SK-N-MC (cell line): ENCODE measurements at regions not wholly inside any gene's neighbourhood (a gene's known extent, or its start where the extent isn't known, plus 50 kb on each side); places are given as distances from the start of the nearest gene placed in this dataset.
"Not testable (repeated sequence)": the region's sequence is repeated elsewhere in the genome, so short reads cannot be mapped to it uniquely, and the experiment has no call there.

Experiments
- EZH2 ChIP-seq: fragments of 200-600 bp; sonication (generic); IDR thresholded peaks from one replicate; pipeline ENCODE4 v1.6.1; 2017; ENCODE audit warnings: antibody characterized with exemption
- FOXP2 ChIP-seq: optimal IDR thresholded peaks from 2 replicates; pipeline ENCODE3; 2011; ENCODE audit warnings: mild to moderate bottlenecking, moderate library complexity; ENCODE audit not compliant: insufficient read depth; ENCODE audit errors: extremely low read length, control extremely low read depth
- POLR2AphosphoS5 ChIP-seq: IDR thresholded peaks from 2 replicates; pipeline ENCODE4 v1.6.1; 2012; ENCODE audit warnings: mild to moderate bottlenecking, low read depth, low read length, borderline replicate concordance

DNA sequence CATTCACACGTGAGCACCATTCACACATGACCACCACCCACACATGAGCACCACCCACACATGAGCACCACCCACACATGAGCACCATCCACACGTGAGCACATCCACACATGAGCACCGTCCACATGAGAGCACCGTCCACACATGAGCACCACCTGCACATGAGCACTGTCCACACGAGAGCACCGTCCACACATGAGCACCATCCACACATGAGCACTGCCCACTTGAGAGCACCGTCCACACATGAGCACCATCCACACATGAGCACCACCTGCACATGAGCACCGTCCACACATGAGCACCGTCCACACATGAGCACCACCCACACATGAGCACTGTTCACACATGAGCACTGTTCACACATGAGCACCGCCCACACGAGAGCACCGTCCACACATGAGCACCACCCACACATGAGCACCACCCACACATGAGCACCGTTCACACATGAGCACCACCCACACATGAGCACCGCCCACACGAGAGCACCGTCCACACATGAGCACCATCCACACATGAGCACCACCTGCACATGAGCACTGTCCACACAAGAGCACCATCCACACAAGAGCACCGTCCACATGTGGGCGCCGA lies 471.3 kb upstream of the SALL3 start:
- not testable (repeated sequence) for TF ChIP-seq POLR2AphosphoS5, EZH2, FOXP2
